GM12878 (cell line): ENCODE measurements at regions not wholly inside any gene's neighbourhood (a gene's known extent, or its start where the extent isn't known, plus 50 kb on each side); places are given as distances from the start of the nearest gene placed in this dataset.

Experiments used
- ATF2 ChIP-seq: IDR thresholded peaks from 2 replicates; pipeline ENCODE4 v1.6.1; 2012; ENCODE audit warnings: low read length, inconsistent platforms
- CHD2 ChIP-seq: IDR thresholded peaks from 2 replicates; pipeline ENCODE4 v1.6.1; 2011; ENCODE audit warnings: low read depth, low read length, improper control_type of control experiment, borderline replicate concordance
- CTCF ChIP-seq, 3 experiments: IDR thresholded peaks in 2 of 3; conservative IDR thresholded peaks in 1 of 3; 2 replicates each; pipeline ENCODE4 v1.5.1; 2011; ENCODE audit warnings: low read depth in 3 of 3, low read length in 3 of 3, mild to moderate bottlenecking in 3 of 3, control low read depth in 2 of 3, moderate library complexity in 2 of 3, inconsistent platforms in 1 of 3, mixed read lengths in 1 of 3; ENCODE audit not compliant: control insufficient read depth in 2 of 3, insufficient read depth in 1 of 3; ENCODE audit errors: extremely low read depth in 1 of 3
- EP300 ChIP-seq, 2 experiments: fragments of 150-350 bp in 1 of 2; IDR thresholded peaks; 2 replicates each; pipeline ENCODE4 v1.6.1; 2011 to 2012; ENCODE audit warnings: low read depth in 2 of 2, low read length in 2 of 2, borderline replicate concordance in 1 of 2, improper control_type of control experiment in 1 of 2, inconsistent platforms in 1 of 2; ENCODE audit not compliant: control insufficient read depth in 1 of 2
- EZH2 ChIP-seq: IDR thresholded peaks from 2 replicates; pipeline ENCODE4 v1.6.1; 2012; ENCODE audit warnings: low read depth, mild to moderate bottlenecking, control low read depth, inconsistent platforms, low read length, borderline replicate concordance; ENCODE audit not compliant: control insufficient read depth
- POLR2A ChIP-seq: IDR thresholded peaks from 2 replicates; pipeline ENCODE4 v1.6.1; 2011; ENCODE audit warnings: low read depth, mild to moderate bottlenecking, low read length
- RAD21 ChIP-seq: IDR thresholded peaks from 2 replicates; pipeline ENCODE4 v1.6.1; 2011; ENCODE audit warnings: mild to moderate bottlenecking, low read depth, low read length, moderate library complexity; ENCODE audit not compliant: insufficient read depth
- YY1 ChIP-seq: IDR thresholded peaks from 2 replicates; pipeline ENCODE4 v1.6.1; 2011; ENCODE audit warnings: low read depth, mild to moderate bottlenecking, low read length

GRCh38 chr1:79760531-79760930, 754.0 kb upstream of the ADGRL4 start:
- TF ChIP-seq YY1 (no peak), CTCF (IDR thresholded peaks at IDR 0.05 in 2 of 3, conservative IDR thresholded peaks at IDR 0.05 in 1 of 3; ENCODE audit: control insufficient read depth in 2 of 3, extremely low read depth in 1 of 3, insufficient read depth in 1 of 3, low read depth in 3 of 3, low read length in 3 of 3) (no peak), POLR2A (no peak), EP300 (IDR thresholded peaks at IDR 0.05; ENCODE audit: borderline replicate concordance in 1 of 2, control insufficient read depth in 1 of 2, low read depth in 2 of 2, low read length in 2 of 2) (no peak), EZH2 (no peak), CHD2 (no peak), RAD21 (no peak), ATF2 (no peak)
